IMR-90 (cell line): ENCODE measurements at regions not wholly inside any gene's neighbourhood (a gene's known extent, or its start where the extent isn't known, plus 50 kb on each side); places are given as distances from the start of the nearest gene placed in this dataset.

Experiments used
- ATAC-seq: fragments of 200-7000 bp; cut with Tn5 transposase; 2 replicates; pipeline ENCODE4 v1.9.1; 2020; ENCODE audit warnings: low read depth, mild to moderate bottlenecking, moderate library complexity
- BruUV-seq: library from RNA; stranded (reverse); fragments of 400-500 nt; replicated peaks from 2 replicates; lab custom pipeline; 2021; lab: Mats Ljungman, UMichigan
- CTCF ChIA-PET: fragments of 300-600 bp; formaldehyde crosslinking; extraction: SDS; loops from one replicate; lab custom pipeline; 2021; ENCODE audit warnings: antibody characterized with exemption; lab: Yijun Ruan, JAX
- POLR2A ChIA-PET: fragments of 300-600 bp; sonication (Branson Sonifier 250); formaldehyde crosslinking; loops from one replicate; lab custom pipeline; 2022; ENCODE audit warnings: antibody characterized with exemption; ENCODE audit not compliant: unreplicated experiment; lab: Charles Lee
- DNase-seq: peaks from one replicate; pipeline ENCODE4 v3.0.0; 2013
- H2AFZ ChIP-seq: replicated peaks from 2 replicates; pipeline ENCODE3; 2013; ENCODE audit warnings: low read length, mild to moderate bottlenecking; ENCODE audit not compliant: poor library complexity
- H2AK5ac ChIP-seq: 2 replicates; pipeline ENCODE4 v1.6.1; 2013; ENCODE audit warnings: low read depth, low read length, inconsistent platforms
- H2AK9ac ChIP-seq: replicated peaks from 2 replicates; pipeline ENCODE3; 2013; ENCODE audit warnings: mild to moderate bottlenecking, low read depth, low read length, moderate library complexity; ENCODE audit not compliant: poor library complexity
- H2BK120ac ChIP-seq: 2 replicates; pipeline ENCODE4 v1.6.1; 2013; ENCODE audit warnings: low read depth, low read length, inconsistent platforms
- H2BK15ac ChIP-seq: 3 replicates; pipeline ENCODE4 v1.6.1; 2013; ENCODE audit warnings: low read depth, low read length, inconsistent platforms
- H2BK20ac ChIP-seq: 2 replicates; pipeline ENCODE4 v1.6.1; 2013; ENCODE audit warnings: low read depth, mild to moderate bottlenecking, inconsistent platforms, low read length, moderate library complexity
- H2BK5ac ChIP-seq: 2 replicates; pipeline ENCODE4 v1.6.1; 2013; ENCODE audit warnings: mild to moderate bottlenecking, low read depth, low read length, inconsistent platforms; ENCODE audit not compliant: poor library complexity, severe bottlenecking
- H3K14ac ChIP-seq: replicated peaks from 2 replicates; pipeline ENCODE4 v1.6.1; 2013; ENCODE audit warnings: low read depth, low read length, inconsistent platforms
- H3K18ac ChIP-seq: 2 replicates; pipeline ENCODE4 v1.6.1; 2013; ENCODE audit warnings: low read depth, low read length, control low read depth
- H3K23ac ChIP-seq: 2 replicates; pipeline ENCODE4 v1.6.1; 2013; ENCODE audit warnings: low read depth, low read length, inconsistent platforms
- H3K27ac ChIP-seq: 2 replicates; pipeline ENCODE4 v1.5.1; 2013; ENCODE audit warnings: mild to moderate bottlenecking, control low read depth, low read length; ENCODE audit not compliant: insufficient read depth
- H3K27me3 ChIP-seq: 2 replicates; pipeline ENCODE4 v1.6.1; 2013; ENCODE audit warnings: low read length; ENCODE audit not compliant: control insufficient read depth, insufficient read depth
- H3K36me3 ChIP-seq: 2 replicates; pipeline ENCODE4 v1.6.1; 2013; ENCODE audit warnings: low read length, mixed read lengths; ENCODE audit not compliant: control insufficient read depth, insufficient read depth
- H3K4ac ChIP-seq: 2 replicates; pipeline ENCODE4 v1.6.1; 2013; ENCODE audit warnings: low read depth, low read length, inconsistent platforms
- H3K4me1 ChIP-seq: 2 replicates; pipeline ENCODE4 v1.6.1; 2013; ENCODE audit warnings: low read length, mixed read lengths; ENCODE audit not compliant: control insufficient read depth, insufficient read depth
- H3K4me2 ChIP-seq: 2 replicates; pipeline ENCODE4 v1.6.1; 2013; ENCODE audit warnings: low read depth, mild to moderate bottlenecking, control low read depth, low read length, moderate library complexity
- H3K4me3 ChIP-seq: 2 replicates; pipeline ENCODE4 v1.5.1; 2013; ENCODE audit warnings: low read depth, mild to moderate bottlenecking, control low read depth, low read length, moderate library complexity; ENCODE audit not compliant: insufficient read depth
- H3K56ac ChIP-seq: 2 replicates; pipeline ENCODE4 v1.6.1; 2013; ENCODE audit warnings: low read length, inconsistent platforms; ENCODE audit not compliant: insufficient read depth; ENCODE audit errors: extremely low read depth
- H3K79me1 ChIP-seq, 2 experiments: 2 replicates each; pipeline ENCODE4 v1.6.1; 2013; ENCODE audit warnings: low read length in 2 of 2, inconsistent platforms in 1 of 2, low read depth in 1 of 2
- H3K9ac ChIP-seq: 2 replicates; pipeline ENCODE4 v1.6.1; 2013; ENCODE audit warnings: low read depth, low read length, control low read depth
- H3K9me1 ChIP-seq: 2 replicates; pipeline ENCODE4 v1.6.1; 2013; ENCODE audit warnings: low read length, inconsistent platforms; ENCODE audit not compliant: insufficient read depth
- H3K9me3 ChIP-seq: 2 replicates; pipeline ENCODE4 v1.6.1; 2013; ENCODE audit warnings: low read length; ENCODE audit not compliant: control insufficient read depth, insufficient read depth
- H4K20me1 ChIP-seq: 2 replicates; pipeline ENCODE4 v1.6.1; 2013; ENCODE audit warnings: low read length, inconsistent platforms; ENCODE audit not compliant: insufficient read depth
- H4K5ac ChIP-seq: 2 replicates; pipeline ENCODE4 v1.6.1; 2013; ENCODE audit warnings: mild to moderate bottlenecking, low read depth, low read length, control low read depth
- H4K8ac ChIP-seq, 2 experiments: 2 replicates each; pipeline ENCODE4 v1.6.1; 2013; ENCODE audit warnings: low read depth in 2 of 2, low read length in 2 of 2, control low read depth in 1 of 2, inconsistent platforms in 1 of 2
- H4K91ac ChIP-seq: 2 replicates; pipeline ENCODE4 v1.6.1; 2013; ENCODE audit warnings: low read depth, low read length, inconsistent platforms; ENCODE audit not compliant: insufficient read depth
- CEBPB ChIP-seq: IDR thresholded peaks from 2 replicates; pipeline ENCODE4 v1.6.1; 2012; ENCODE audit warnings: low read depth, low read length, improper control_type of control experiment
- CTCF ChIP-seq: conservative IDR thresholded peaks from 2 replicates; pipeline ENCODE4 v1.5.1; 2012; ENCODE audit warnings: mild to moderate bottlenecking, low read depth, low read length, improper control_type of control experiment
- MXI1 ChIP-seq: IDR thresholded peaks from 2 replicates; pipeline ENCODE4 v1.6.1; 2012; ENCODE audit warnings: low read depth, mild to moderate bottlenecking, low read length, moderate library complexity, borderline replicate concordance
- RAD21 ChIP-seq: IDR thresholded peaks from 2 replicates; pipeline ENCODE4 v1.6.1; 2012; ENCODE audit warnings: low read length, improper control_type of control experiment
- RCOR1 ChIP-seq: IDR thresholded peaks from 2 replicates; pipeline ENCODE4 v1.6.1; 2012; ENCODE audit warnings: mild to moderate bottlenecking, low read length, improper control_type of control experiment; ENCODE audit not compliant: insufficient replicate concordance
- SMC3 ChIP-seq: fragments of 150-350 bp; IDR thresholded peaks from 2 replicates; pipeline ENCODE4 v1.6.1; 2016; ENCODE audit warnings: low read depth, mild to moderate bottlenecking, antibody characterized with exemption, low read length, moderate library complexity
- WGBS, 2 experiments: methylation state at CpG; one replicate each; pipeline versions ENCODE4 v1.1.5 to v1.1.7; 2013; ENCODE audit warnings: missing lambda C conversion rate in 2 of 2; ENCODE audit not compliant: insufficient read length in 1 of 2; ENCODE audit errors: extremely low coverage in 2 of 2; 5-methylcytosine and 5-hydroxymethylcytosine counted together
- dilution Hi-C: fragments of 300-500 bp; cut with HindIII; formaldehyde crosslinking; loops from one replicate; pipeline ENCODE4 v1.14.3; 2018; ENCODE audit warnings: low sequenced_read_pairs; ENCODE audit not compliant: unreplicated experiment
- in situ Hi-C: fragments of 300-500 bp; cut with MboI; formaldehyde crosslinking; loops from 3 replicates; pipeline ENCODE4 v1.14.3; 2019; ENCODE audit warnings: low sequenced_read_pairs, inconsistent platforms, mixed read lengths
- intact Hi-C: fragments of 100-400 bp; cut with micrococcal nuclease; formaldehyde crosslinking; loops from 2 replicates; pipeline ENCODE4 v1.10.0; 2022

GRCh38 chr5:99104538-99105132 lies 175.8 kb upstream of the CHD1 start:
- Histone ChIP-seq H2BK120ac (no peak overlapping the region), H3K79me1 (no peaks in the 10 kb centered on the region), H3K23ac (no peak overlapping the region), H2AFZ (no peak overlapping the region), H3K4me2 (no peak overlapping the region), H3K4me1 (no peaks in the 10 kb centered on the region), H2AK9ac (no peak overlapping the region), H3K4ac (no peak overlapping the region), H3K36me3 (no peaks in the 10 kb centered on the region), H3K9me1 (no peaks in the 10 kb centered on the region), H4K5ac (no peak overlapping the region), H3K14ac (no peak overlapping the region), H2BK5ac (no peak overlapping the region), H4K91ac (no peak overlapping the region), H2BK15ac (no peak overlapping the region), H3K18ac (no peak overlapping the region), H3K4me3 (no peak overlapping the region), H2BK20ac (no peak overlapping the region), H3K9ac (no peak overlapping the region), H3K27me3 (no peaks in the 10 kb centered on the region), H3K27ac (no peak overlapping the region), H2AK5ac (no peak overlapping the region), H3K9me3 (no peaks in the 10 kb centered on the region), H4K20me1 (no peaks in the 10 kb centered on the region), H3K56ac (no peak overlapping the region), H4K8ac (no peak overlapping the region)
- in situ Hi-C loops (no loop called here), intact Hi-C loops (no loop called here), dilution Hi-C loops (no loop called here)
- ATAC-seq (peak; percentile 59; the same call in 1 of the 2 replicates), DNase-seq (peak; percentile 30)
- POLR2A ChIA-PET, result interaction anchor here (0.6 kb wide), 1 partner anchor 66 kb away, joined by 12 read pairs; no protein-coding TSS in a partner anchor
- TF ChIP-seq CTCF (peak; percentile 65), RAD21 (peak; percentile 60), CEBPB (peak; percentile 38; the same call in 1 of the 2 replicates), MXI1 (no peak), RCOR1 (no peak), SMC3 (peak; percentile 48)
- WGBS, 2 experiments, result no CpG with 5 or more reads among the region's 2 CpGs
- CTCF ChIA-PET, result interaction anchor here (0.6 to 1.3 kb wide), 7 partner anchors 13 to 1925 kb away, joined by 4 to 12 read pairs (median 6); no protein-coding TSS in a partner anchor
- BruUV-seq, result no TSS peak
